ENCODE measurements at regions not wholly inside any gene's neighbourhood (a gene's known extent, or its start where the extent isn't known, plus 50 kb on each side); places are given as distances from the start of the nearest gene placed in this dataset.

DNA sequence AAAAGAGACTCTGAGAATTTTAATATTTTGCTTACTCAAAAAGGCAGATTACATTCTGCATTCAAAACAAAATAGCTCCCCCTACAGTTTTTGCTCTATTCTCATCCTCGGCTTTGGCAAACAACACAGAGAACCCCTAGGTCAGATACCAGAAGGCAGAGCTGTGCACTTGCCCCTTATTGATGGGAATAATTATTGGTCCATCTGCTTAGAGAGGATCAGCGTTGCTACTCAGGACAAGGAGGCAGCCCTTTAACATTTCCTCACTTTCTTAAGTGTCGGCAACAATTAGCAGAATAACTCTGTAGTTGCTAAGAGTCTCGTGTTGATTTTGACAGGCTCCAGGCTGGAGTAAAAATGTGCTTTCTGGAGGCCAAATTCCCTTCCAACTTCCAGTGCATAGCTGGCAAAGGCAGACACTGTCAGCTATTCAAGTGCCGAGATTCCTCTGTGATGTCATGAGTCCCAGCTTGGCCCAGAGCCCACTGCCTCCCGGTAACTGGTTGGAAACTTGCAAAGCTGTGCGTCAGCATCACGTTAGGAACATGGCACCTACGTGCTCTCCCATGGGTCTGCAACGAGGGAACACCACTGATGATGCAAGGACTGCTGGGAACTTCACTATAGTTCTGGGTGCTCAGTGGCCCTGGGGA lies 482.7 kb upstream of the ADAMTS9 start (continued):
- peak; percentile 42; the same call in 1 of the 2 replicates for TF ChIP-seq NFIC (IDR thresholded peaks at IDR 0.05; ENCODE audit: borderline replicate concordance)
- TF ChIP-seq, protein P1, sequence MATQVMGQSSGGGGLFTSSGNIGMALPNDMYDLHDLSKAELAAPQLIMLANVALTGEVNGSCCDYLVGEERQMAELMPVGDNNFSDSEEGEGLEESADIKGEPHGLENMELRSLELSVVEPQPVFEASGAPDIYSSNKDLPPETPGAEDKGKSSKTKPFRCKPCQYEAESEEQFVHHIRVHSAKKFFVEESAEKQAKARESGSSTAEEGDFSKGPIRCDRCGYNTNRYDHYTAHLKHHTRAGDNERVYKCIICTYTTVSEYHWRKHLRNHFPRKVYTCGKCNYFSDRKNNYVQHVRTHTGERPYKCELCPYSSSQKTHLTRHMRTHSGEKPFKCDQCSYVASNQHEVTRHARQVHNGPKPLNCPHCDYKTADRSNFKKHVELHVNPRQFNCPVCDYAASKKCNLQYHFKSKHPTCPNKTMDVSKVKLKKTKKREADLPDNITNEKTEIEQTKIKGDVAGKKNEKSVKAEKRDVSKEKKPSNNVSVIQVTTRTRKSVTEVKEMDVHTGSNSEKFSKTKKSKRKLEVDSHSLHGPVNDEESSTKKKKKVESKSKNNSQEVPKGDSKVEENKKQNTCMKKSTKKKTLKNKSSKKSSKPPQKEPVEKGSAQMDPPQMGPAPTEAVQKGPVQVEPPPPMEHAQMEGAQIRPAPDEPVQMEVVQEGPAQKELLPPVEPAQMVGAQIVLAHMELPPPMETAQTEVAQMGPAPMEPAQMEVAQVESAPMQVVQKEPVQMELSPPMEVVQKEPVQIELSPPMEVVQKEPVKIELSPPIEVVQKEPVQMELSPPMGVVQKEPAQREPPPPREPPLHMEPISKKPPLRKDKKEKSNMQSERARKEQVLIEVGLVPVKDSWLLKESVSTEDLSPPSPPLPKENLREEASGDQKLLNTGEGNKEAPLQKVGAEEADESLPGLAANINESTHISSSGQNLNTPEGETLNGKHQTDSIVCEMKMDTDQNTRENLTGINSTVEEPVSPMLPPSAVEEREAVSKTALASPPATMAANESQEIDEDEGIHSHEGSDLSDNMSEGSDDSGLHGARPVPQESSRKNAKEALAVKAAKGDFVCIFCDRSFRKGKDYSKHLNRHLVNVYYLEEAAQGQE (IDR thresholded peaks at IDR 0.05; ENCODE audit: low read depth, low read length): no peak
- TF ChIP-seq JUND (IDR thresholded peaks at IDR 0.05): no peak
- no peak for TF ChIP-seq TCF12 (IDR thresholded peaks at IDR 0.05)
- no peak for TF ChIP-seq TEAD4 (IDR thresholded peaks at IDR 0.05; ENCODE audit: borderline replicate concordance, insufficient read depth)
- TF ChIP-seq, protein P2, sequence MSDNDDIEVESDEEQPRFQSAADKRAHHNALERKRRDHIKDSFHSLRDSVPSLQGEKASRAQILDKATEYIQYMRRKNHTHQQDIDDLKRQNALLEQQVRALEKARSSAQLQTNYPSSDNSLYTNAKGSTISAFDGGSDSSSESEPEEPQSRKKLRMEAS (IDR thresholded peaks at IDR 0.05; ENCODE audit: low read depth): no peak
- peak; percentile 25; the same call in 1 of the 2 replicates for TF ChIP-seq RFX5 (IDR thresholded peaks at IDR 0.05; ENCODE audit: low read length)
- no peak for TF ChIP-seq RXRA (IDR thresholded peaks at IDR 0.05; ENCODE audit: borderline replicate concordance, low read depth)
- TF ChIP-seq, protein P3, sequence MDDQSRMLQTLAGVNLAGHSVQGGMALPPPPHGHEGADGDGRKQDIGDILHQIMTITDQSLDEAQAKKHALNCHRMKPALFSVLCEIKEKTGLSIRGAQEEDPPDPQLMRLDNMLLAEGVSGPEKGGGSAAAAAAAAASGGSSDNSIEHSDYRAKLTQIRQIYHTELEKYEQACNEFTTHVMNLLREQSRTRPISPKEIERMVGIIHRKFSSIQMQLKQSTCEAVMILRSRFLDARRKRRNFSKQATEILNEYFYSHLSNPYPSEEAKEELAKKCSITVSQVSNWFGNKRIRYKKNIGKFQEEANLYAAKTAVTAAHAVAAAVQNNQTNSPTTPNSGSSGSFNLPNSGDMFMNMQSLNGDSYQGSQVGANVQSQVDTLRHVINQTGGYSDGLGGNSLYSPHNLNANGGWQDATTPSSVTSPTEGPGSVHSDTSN (IDR thresholded peaks at IDR 0.05): no peak; the same call in 1 of the 2 replicates
- TF ChIP-seq, protein P4, sequence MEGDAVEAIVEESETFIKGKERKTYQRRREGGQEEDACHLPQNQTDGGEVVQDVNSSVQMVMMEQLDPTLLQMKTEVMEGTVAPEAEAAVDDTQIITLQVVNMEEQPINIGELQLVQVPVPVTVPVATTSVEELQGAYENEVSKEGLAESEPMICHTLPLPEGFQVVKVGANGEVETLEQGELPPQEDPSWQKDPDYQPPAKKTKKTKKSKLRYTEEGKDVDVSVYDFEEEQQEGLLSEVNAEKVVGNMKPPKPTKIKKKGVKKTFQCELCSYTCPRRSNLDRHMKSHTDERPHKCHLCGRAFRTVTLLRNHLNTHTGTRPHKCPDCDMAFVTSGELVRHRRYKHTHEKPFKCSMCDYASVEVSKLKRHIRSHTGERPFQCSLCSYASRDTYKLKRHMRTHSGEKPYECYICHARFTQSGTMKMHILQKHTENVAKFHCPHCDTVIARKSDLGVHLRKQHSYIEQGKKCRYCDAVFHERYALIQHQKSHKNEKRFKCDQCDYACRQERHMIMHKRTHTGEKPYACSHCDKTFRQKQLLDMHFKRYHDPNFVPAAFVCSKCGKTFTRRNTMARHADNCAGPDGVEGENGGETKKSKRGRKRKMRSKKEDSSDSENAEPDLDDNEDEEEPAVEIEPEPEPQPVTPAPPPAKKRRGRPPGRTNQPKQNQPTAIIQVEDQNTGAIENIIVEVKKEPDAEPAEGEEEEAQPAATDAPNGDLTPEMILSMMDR (IDR thresholded peaks at IDR 0.05): peak; percentile 66
- TF ChIP-seq RAD21 (IDR thresholded peaks at IDR 0.05; ENCODE audit: low read length): peak; percentile 88
- TF ChIP-seq, protein P5, sequence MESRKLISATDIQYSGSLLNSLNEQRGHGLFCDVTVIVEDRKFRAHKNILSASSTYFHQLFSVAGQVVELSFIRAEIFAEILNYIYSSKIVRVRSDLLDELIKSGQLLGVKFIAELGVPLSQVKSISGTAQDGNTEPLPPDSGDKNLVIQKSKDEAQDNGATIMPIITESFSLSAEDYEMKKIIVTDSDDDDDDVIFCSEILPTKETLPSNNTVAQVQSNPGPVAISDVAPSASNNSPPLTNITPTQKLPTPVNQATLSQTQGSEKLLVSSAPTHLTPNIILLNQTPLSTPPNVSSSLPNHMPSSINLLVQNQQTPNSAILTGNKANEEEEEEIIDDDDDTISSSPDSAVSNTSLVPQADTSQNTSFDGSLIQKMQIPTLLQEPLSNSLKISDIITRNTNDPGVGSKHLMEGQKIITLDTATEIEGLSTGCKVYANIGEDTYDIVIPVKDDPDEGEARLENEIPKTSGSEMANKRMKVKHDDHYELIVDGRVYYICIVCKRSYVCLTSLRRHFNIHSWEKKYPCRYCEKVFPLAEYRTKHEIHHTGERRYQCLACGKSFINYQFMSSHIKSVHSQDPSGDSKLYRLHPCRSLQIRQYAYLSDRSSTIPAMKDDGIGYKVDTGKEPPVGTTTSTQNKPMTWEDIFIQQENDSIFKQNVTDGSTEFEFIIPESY (IDR thresholded peaks at IDR 0.05; ENCODE audit: borderline replicate concordance, low read depth): no peak
